Prostate gland (tissue), 2 donors: ENCODE measurements at regions not wholly inside any gene's neighbourhood (a gene's known extent, or its start where the extent isn't known, plus 50 kb on each side); places are given as distances from the start of the nearest gene placed in this dataset.

ENCODE experiments used
- CTCF ChIP-seq, 4 experiments: fragments of 200-600 bp in 2 of 4; fragments of 450-650 bp in 2 of 4; sonication (generic) in 2 of 4; IDR thresholded peaks; 1 replicate in 3 of 4; 2 replicates in 1 of 4; pipeline ENCODE4 v1.5.1; 2016 to 2019; ENCODE audit warnings: antibody characterized with exemption in 4 of 4, mild to moderate bottlenecking in 2 of 4, moderate library complexity in 2 of 4
- POLR2A ChIP-seq: fragments of 450-650 bp; IDR thresholded peaks from one replicate; pipeline ENCODE4 v1.6.1; 2016; ENCODE audit warnings: antibody characterized with exemption, mild to moderate bottlenecking
- POLR2AphosphoS5 ChIP-seq: sonication (generic); formaldehyde crosslinking; IDR thresholded peaks from one replicate; pipeline ENCODE4 v1.6.1; 2017; ENCODE audit warnings: antibody characterized with exemption

GRCh38 chr11:95330302-95330701 is 99.3 kb upstream of the SESN3 start:
- TF ChIP-seq CTCF (IDR thresholded peaks at IDR 0.05) (no peak), POLR2AphosphoS5 (no peak), POLR2A (no peak)
